ENCODE measurements at regions not wholly inside any gene's neighbourhood (a gene's known extent, or its start where the extent isn't known, plus 50 kb on each side); places are given as distances from the start of the nearest gene placed in this dataset.

GRCh38 chr22:22974156-22974555 is 86.5 kb downstream of the IGLL5 start:
- H3K4me3 ChIP-seq (ENCODE audit: low read depth, low read length) = no peak overlapping the region
- DNase-seq (ENCODE audit: low read depth) (no peak), FAIRE-seq (no peak)
- peaks cover 1% of the 10 kb centered on the region for H3K27me3 ChIP-seq (ENCODE audit: control insufficient read depth, insufficient read depth, low read length)
- TF ChIP-seq, protein P1, sequence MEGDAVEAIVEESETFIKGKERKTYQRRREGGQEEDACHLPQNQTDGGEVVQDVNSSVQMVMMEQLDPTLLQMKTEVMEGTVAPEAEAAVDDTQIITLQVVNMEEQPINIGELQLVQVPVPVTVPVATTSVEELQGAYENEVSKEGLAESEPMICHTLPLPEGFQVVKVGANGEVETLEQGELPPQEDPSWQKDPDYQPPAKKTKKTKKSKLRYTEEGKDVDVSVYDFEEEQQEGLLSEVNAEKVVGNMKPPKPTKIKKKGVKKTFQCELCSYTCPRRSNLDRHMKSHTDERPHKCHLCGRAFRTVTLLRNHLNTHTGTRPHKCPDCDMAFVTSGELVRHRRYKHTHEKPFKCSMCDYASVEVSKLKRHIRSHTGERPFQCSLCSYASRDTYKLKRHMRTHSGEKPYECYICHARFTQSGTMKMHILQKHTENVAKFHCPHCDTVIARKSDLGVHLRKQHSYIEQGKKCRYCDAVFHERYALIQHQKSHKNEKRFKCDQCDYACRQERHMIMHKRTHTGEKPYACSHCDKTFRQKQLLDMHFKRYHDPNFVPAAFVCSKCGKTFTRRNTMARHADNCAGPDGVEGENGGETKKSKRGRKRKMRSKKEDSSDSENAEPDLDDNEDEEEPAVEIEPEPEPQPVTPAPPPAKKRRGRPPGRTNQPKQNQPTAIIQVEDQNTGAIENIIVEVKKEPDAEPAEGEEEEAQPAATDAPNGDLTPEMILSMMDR (IDR thresholded peaks at IDR 0.05; ENCODE audit: insufficient read depth, low read length, severe bottlenecking) = no peak
- no peaks in the 10 kb centered on the region for H3K36me3 ChIP-seq (ENCODE audit: control insufficient read depth, insufficient read depth, low read length)

- peak; percentile 13 for FAIRE-seq
- no peak for DNase-seq (ENCODE audit: low read depth)
- H3K36me3 ChIP-seq (ENCODE audit: control insufficient read depth, insufficient read depth, low read length) = no peaks in the 10 kb centered on the region
- peaks cover 1% of the 10 kb centered on the region for H3K27me3 ChIP-seq (ENCODE audit: control insufficient read depth, insufficient read depth, low read length)
- no peak overlapping the region for H3K4me3 ChIP-seq (ENCODE audit: low read depth, low read length)
- TF ChIP-seq, protein P1 (IDR thresholded peaks at IDR 0.05; ENCODE audit: insufficient read depth, low read length, severe bottlenecking) = no peak
Measured at GRCh38 chr22:22974795-22975580, 87.4 kb downstream of the IGLL5 start.

DNA sequence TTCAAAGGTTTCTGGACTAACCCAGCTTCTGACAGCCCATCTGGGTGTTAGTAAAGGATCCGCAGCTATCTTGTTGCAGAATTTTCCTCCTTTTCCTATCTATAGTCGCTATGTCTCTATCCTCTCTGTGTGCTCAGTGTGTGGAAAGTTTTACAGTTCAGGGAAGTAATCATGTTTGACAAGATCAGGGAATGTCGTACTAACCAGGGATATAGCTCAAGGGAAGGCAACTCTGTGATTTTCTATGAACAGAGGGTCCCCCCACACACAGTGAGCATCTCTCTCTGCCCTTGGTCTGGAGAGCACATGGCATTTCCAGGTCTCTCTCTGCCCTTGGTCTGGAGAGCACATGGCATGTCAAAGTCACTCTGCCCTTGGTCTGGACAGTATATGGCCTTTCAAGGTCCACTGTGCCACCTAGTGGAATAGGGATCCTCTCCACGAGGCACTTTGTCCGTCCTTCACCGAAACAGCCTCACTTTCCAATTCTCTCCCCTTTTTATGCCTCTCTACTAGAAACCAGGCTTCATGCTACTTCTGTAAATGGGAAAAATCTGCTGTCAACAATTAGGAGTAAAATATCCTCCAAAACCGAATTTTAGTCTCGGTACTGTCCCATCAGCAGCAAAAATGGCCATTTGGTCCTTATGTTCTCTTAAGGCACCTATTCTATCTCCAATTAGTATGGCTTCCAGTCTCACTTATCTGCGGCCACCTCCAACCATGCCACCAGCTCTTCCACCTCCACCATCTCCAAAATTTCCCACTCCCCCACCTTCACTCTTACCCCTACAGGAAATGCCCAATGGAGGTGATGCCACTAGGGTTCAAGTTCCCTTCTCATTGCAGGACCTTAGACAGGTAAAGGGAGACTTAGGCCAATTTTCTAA is 88.7 kb downstream of the IGLL5 start:
- no peak for DNase-seq (ENCODE audit: low read depth)

DNA sequence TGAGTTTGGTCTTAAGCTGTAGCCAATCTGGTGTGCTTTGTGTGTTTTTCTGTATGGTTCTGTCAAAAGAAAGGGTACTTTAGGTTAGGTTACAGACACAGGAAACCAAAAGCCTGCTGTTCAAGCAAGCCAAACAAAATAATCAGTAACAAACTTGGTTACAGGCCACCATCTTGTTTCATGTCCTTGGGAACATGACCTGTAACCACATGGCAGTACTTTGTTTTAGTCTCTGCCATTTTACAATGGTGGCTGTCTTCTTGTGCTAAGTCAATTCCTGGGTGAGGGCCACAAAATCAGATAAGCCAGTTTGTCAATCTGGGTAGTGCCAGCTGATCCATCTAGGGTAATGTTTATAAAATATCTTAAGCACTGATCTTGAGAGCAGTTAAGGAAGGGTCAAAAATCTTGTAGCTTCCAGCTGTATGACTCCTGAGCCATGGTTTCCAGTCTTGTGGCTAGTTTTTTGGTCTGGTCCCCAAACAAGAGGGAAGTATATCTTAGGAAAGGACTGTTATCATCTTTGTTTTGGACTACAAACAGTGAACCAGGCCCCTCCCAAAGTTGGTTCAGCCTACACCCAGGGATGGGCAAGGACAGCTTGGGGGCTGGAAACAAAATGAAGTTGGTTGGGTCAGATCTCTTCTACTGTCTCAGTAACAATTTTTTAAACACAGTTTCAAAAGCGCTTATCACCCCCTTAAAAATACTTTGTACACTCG is 90.0 kb downstream of the IGLL5 start:
- TF ChIP-seq, protein P1 (IDR thresholded peaks at IDR 0.05; ENCODE audit: insufficient read depth, low read length, severe bottlenecking) = no peak
- no peaks in the 10 kb centered on the region for H3K36me3 ChIP-seq (ENCODE audit: control insufficient read depth, insufficient read depth, low read length)
- DNase-seq (ENCODE audit: low read depth) (no peak), FAIRE-seq (no peak)
- no peak overlapping the region for H3K4me3 ChIP-seq (ENCODE audit: low read depth, low read length)
- H3K27me3 ChIP-seq (ENCODE audit: control insufficient read depth, insufficient read depth, low read length) = peaks cover 1% of the 10 kb centered on the region

More for the DNA sequence above, 88.7 kb downstream of the IGLL5 start:
- Histone ChIP-seq H3K27me3 (ENCODE audit: control insufficient read depth, insufficient read depth, low read length) (peaks cover 1% of the 10 kb centered on the region), H3K36me3 (ENCODE audit: control insufficient read depth, insufficient read depth, low read length) (no peaks in the 10 kb centered on the region), H3K4me3 (ENCODE audit: low read depth, low read length) (no peak overlapping the region)
- TF ChIP-seq, protein P1 (IDR thresholded peaks at IDR 0.05; ENCODE audit: insufficient read depth, low read length, severe bottlenecking) = no peak
- peak; percentile 13 for FAIRE-seq

DNA sequence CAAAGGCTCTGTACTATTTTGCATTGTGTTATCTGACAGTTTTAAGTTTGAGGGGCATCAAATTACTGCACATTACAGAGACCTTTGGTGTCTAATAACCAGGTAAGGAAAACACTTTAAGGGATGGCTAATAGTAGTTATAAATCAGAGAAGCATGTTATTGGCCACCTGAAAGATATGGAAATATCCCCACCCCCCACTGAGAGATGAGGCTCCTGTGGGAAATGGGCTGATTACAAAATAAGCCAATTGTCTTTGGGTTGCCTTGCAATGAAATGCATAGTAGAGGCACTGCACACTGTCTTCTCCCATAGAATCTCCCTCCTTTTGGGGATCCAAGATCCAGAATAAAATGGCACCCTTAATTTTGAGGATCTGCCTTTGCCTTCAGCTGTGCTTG is 91.0 kb downstream of the IGLL5 start:
- no peak for DNase-seq (ENCODE audit: low read depth)
- no peak for FAIRE-seq
- H3K36me3 ChIP-seq (ENCODE audit: control insufficient read depth, insufficient read depth, low read length) = no peaks in the 10 kb centered on the region
- TF ChIP-seq, protein P1 (IDR thresholded peaks at IDR 0.05; ENCODE audit: insufficient read depth, low read length, severe bottlenecking) = no peak
- peaks cover 1% of the 10 kb centered on the region for H3K27me3 ChIP-seq (ENCODE audit: control insufficient read depth, insufficient read depth, low read length)
- H3K4me3 ChIP-seq (ENCODE audit: low read depth, low read length) = no peak overlapping the region

Measured in bronchial epithelial cell (primary cell).